HepG2 (cell line): ENCODE measurements at regions not wholly inside any gene's neighbourhood (a gene's known extent, or its start where the extent isn't known, plus 50 kb on each side); places are given as distances from the start of the nearest gene placed in this dataset.

Source experiments
- ATAC-seq: fragments of 200-7000 bp; cut with Tn5 transposase; 3 replicates; pipeline ENCODE4 v1.9.1; 2020; ENCODE audit warnings: mild to moderate bottlenecking, moderate library complexity
- BruUV-seq: library from RNA; stranded (reverse); fragments of 400-500 nt; replicated peaks from 2 replicates; lab custom pipeline; 2021; lab: Mats Ljungman, UMichigan
- CTCF ChIA-PET: fragments of 300-600 bp; formaldehyde crosslinking; extraction: SDS; loops from one replicate; lab custom pipeline; 2021; ENCODE audit warnings: low total read pairs, inconsistent platforms, low intra/inter-chr PET ratio; lab: Yijun Ruan, JAX
- POLR2A ChIA-PET: fragments of 350-600 bp; sonication (Branson Sonifier 250); formaldehyde crosslinking; loops from one replicate; lab custom pipeline; 2020; ENCODE audit warnings: antibody characterized with exemption, inconsistent platforms; lab: Yijun Ruan, JAX
- DNase-seq: peaks from one replicate; pipeline ENCODE4 v3.0.0-alpha.2; 2015; ENCODE audit warnings: low spot score
- FAIRE-seq: peaks from 3 replicates; lab custom pipeline; 2011; peaks lifted over from hg19 to GRCh38; lab: Jason Lieb, UNC
- H2AFZ ChIP-seq: one replicate; pipeline ENCODE4 v1.6.1; 2011; ENCODE audit warnings: low read length, inconsistent platforms
- H3K27ac ChIP-seq: fragments of 300-600 bp; 3 replicates; pipeline ENCODE4 v1.8.0; 2011; ENCODE audit warnings: mixed run types, mild to moderate bottlenecking, mixed read lengths, low read length, inconsistent platforms; ENCODE audit not compliant: insufficient read depth; ENCODE audit errors: extremely low read length
- H3K27me3 ChIP-seq, 2 experiments: fragments of 200-600 bp in 1 of 2; 2 replicates in 1 of 2; 3 replicates in 1 of 2; pipeline versions ENCODE4 v1.6.0 to v1.8.0; 2011; ENCODE audit warnings: low read length in 2 of 2, mild to moderate bottlenecking in 2 of 2, moderate library complexity in 2 of 2, inconsistent platforms in 1 of 2; ENCODE audit not compliant: insufficient read depth in 2 of 2, control insufficient read depth in 1 of 2
- H3K36me3 ChIP-seq, 2 experiments: fragments of 200-600 bp in 1 of 2; replicated peaks in 1 of 2; 2 replicates in 1 of 2; 3 replicates in 1 of 2; pipeline versions ENCODE4 v1.5.1 to v1.8.0; 2011; ENCODE audit warnings: low read length in 2 of 2, inconsistent platforms in 1 of 2; ENCODE audit not compliant: insufficient read depth in 2 of 2, control insufficient read depth in 1 of 2
- H3K4me1 ChIP-seq: 2 replicates; pipeline ENCODE4 v1.5.1; 2012; ENCODE audit warnings: low read length, inconsistent platforms; ENCODE audit not compliant: insufficient read depth
- H3K4me2 ChIP-seq: 2 replicates; pipeline ENCODE4 v1.6.0; 2011; ENCODE audit warnings: low read depth, low read length, inconsistent platforms
- H3K4me3 ChIP-seq, 3 experiments: fragments of 200-600 bp in 1 of 3; sonication (generic), shearing (Covaris generic) in 1 of 3; replicated peaks in 1 of 3; 2 replicates each; pipeline ENCODE4 v1.5.1; 2011 to 2016; ENCODE audit warnings: low read length in 3 of 3, inconsistent platforms in 2 of 3, low read depth in 2 of 3, mild to moderate bottlenecking in 2 of 3, control low read depth in 1 of 3, mixed read lengths in 1 of 3; ENCODE audit not compliant: insufficient read depth in 1 of 3
- H3K79me2 ChIP-seq: one replicate; pipeline ENCODE4 v1.6.1; 2011; ENCODE audit warnings: low read length, inconsistent platforms; ENCODE audit not compliant: insufficient read depth
- H3K9ac ChIP-seq: 2 replicates; pipeline ENCODE4 v1.6.0; 2011; ENCODE audit warnings: mild to moderate bottlenecking, low read depth, low read length, inconsistent platforms; ENCODE audit not compliant: insufficient read depth
- H3K9me3 ChIP-seq: 2 replicates; pipeline ENCODE4 v1.5.1; 2012; ENCODE audit warnings: mild to moderate bottlenecking, low read length
- H4K20me1 ChIP-seq: 2 replicates; pipeline ENCODE4 v1.6.0; 2011; ENCODE audit warnings: inconsistent platforms, mild to moderate bottlenecking, low read length, moderate library complexity; ENCODE audit not compliant: insufficient read depth
- CREBL2 ChIP-seq: sonication (generic); formaldehyde crosslinking; IDR thresholded peaks from 2 replicates; pipeline ENCODE4 v1.8.1; 2023; ENCODE audit warnings: missing genetic modification reagents, mild to moderate bottlenecking, borderline replicate concordance
- DBP ChIP-seq: sonication (generic); formaldehyde crosslinking; IDR thresholded peaks from 2 replicates; pipeline ENCODE4 v1.4.0; 2020; ENCODE audit warnings: missing genetic modification reagents; ENCODE audit errors: not compliant biosample characterization
- DRAP1 ChIP-seq: IDR thresholded peaks from 2 replicates; pipeline ENCODE4 v1.6.1; 2016; ENCODE audit warnings: missing genetic modification reagents, missing compliant biosample characterization
- FOSL2 ChIP-seq: sonication (generic); formaldehyde crosslinking; IDR thresholded peaks from 2 replicates; pipeline ENCODE4 v1.4.0; 2020; ENCODE audit warnings: missing genetic modification reagents
- HNF1B ChIP-seq: sonication (generic); formaldehyde crosslinking; IDR thresholded peaks from 2 replicates; pipeline ENCODE4 v1.5.1; 2020; ENCODE audit warnings: mild to moderate bottlenecking, moderate library complexity, missing genetic modification reagents
- HNF4A ChIP-seq: sonication (generic); formaldehyde crosslinking; IDR thresholded peaks from 2 replicates; pipeline ENCODE4 v1.4.0; 2020; ENCODE audit warnings: missing genetic modification reagents
- HNRNPL ChIP-seq: fragments of 200-400 bp; formaldehyde crosslinking; IDR thresholded peaks from 2 replicates; pipeline ENCODE4 v1.6.1; 2017; ENCODE audit warnings: mild to moderate bottlenecking, low read depth, low read length
- HOMEZ ChIP-seq: IDR thresholded peaks from 2 replicates; pipeline ENCODE4 v1.6.1; 2016; ENCODE audit warnings: low read depth
- JUNB ChIP-seq: sonication (generic); formaldehyde crosslinking; IDR thresholded peaks from 2 replicates; pipeline ENCODE4 v1.8.0; 2022; ENCODE audit warnings: missing genetic modification reagents, mild to moderate bottlenecking, borderline replicate concordance
- MAZ ChIP-seq, 2 experiments: sonication (generic) in 1 of 2; formaldehyde crosslinking in 1 of 2; IDR thresholded peaks; 2 replicates each; pipeline versions ENCODE4 v1.5.0 to v1.6.1; 2012 to 2020; ENCODE audit warnings: low read depth in 2 of 2, mild to moderate bottlenecking in 2 of 2, borderline replicate concordance in 1 of 2, improper control_type of control experiment in 1 of 2, low read length in 1 of 2, missing genetic modification reagents in 1 of 2, moderate library complexity in 1 of 2
- MLX ChIP-seq: IDR thresholded peaks from 2 replicates; pipeline ENCODE4 v1.6.1; 2016
- NBN ChIP-seq: fragments of 450-650 bp; conservative IDR thresholded peaks from 2 replicates; pipeline ENCODE4 v1.6.1; 2017
- PITX1 ChIP-seq: sonication (generic); formaldehyde crosslinking; IDR thresholded peaks from 2 replicates; pipeline ENCODE4 v1.5.1; 2020; ENCODE audit warnings: mild to moderate bottlenecking, missing genetic modification reagents
- STAT5B ChIP-seq: sonication (generic); formaldehyde crosslinking; IDR thresholded peaks from 2 replicates; pipeline ENCODE4 v1.4.0; 2020; ENCODE audit warnings: missing genetic modification reagents
- TBX2 ChIP-seq: sonication (generic); formaldehyde crosslinking; IDR thresholded peaks from 2 replicates; pipeline ENCODE4 v1.5.0; 2020; ENCODE audit warnings: missing genetic modification reagents, mild to moderate bottlenecking, borderline replicate concordance
- THAP8 ChIP-seq: sonication (generic); formaldehyde crosslinking; IDR thresholded peaks from 2 replicates; pipeline ENCODE4 v1.5.1; 2020; ENCODE audit warnings: missing genetic modification reagents, mild to moderate bottlenecking, borderline replicate concordance
- ZNF468 ChIP-seq: sonication (generic); formaldehyde crosslinking; IDR thresholded peaks from 2 replicates; pipeline ENCODE4 v1.8.0; 2022; ENCODE audit warnings: mild to moderate bottlenecking, moderate library complexity, missing genetic modification reagents
- WGBS: methylation state at CpG from one replicate; pipeline ENCODE4 v1.1.6; 2017; ENCODE audit warnings: low lambda C conversion rate; 5-methylcytosine and 5-hydroxymethylcytosine counted together
- in situ Hi-C: cut with HindIII; loops from 2 replicates; pipeline ENCODE4 v1.10.0; 2017; ENCODE audit warnings: low pct_unique_long_range_greater_than_20kb; ENCODE audit not compliant: extremely low pct_ligation_motif_present
- intact Hi-C: fragments of 100-400 bp; cut with micrococcal nuclease; formaldehyde crosslinking; loops from one replicate; pipeline ENCODE4 v1.10.0; 2022; ENCODE audit not compliant: unreplicated experiment

GRCh38 chr17:68777243-68777855, 176.2 kb upstream of the FAM20A start:
- Histone ChIP-seq H3K4me2 (peak overlapping the region; percentile 72), H3K27me3 (no peaks in the 10 kb centered on the region), H3K4me1 (peaks cover 63% of the 10 kb centered on the region), H3K36me3 (no peaks in the 10 kb centered on the region), H3K4me3 (peak overlapping the region; percentile 24 to 58 (median 43); a peak in 5 of 6 replicates), H4K20me1 (no peaks in the 10 kb centered on the region), H3K27ac (peak overlapping the region; percentile 75), H2AFZ (peak overlapping the region; percentile 42), H3K9me3 (peaks cover 9% of the 10 kb centered on the region), H3K79me2 (no peaks in the 10 kb centered on the region), H3K9ac (peak overlapping the region; percentile 65)
- POLR2A ChIA-PET = interaction anchor here (0.6 to 6.0 kb wide), 4 partner anchors 17 to 269 kb away, joined by 3 to 52 read pairs (median 18); no protein-coding TSS in a partner anchor
- FAIRE-seq (peak; percentile 23), ATAC-seq (peak; percentile 78), DNase-seq (peak; percentile 88)
- in situ Hi-C loops (loop anchor here (5.0 to 25.0 kb wide), 4 partner anchors 135 to 455 kb away; partner anchors contain the start of gene ABCA9), intact Hi-C loops (loop anchor here (1.0 to 5.0 kb wide), 5 partner anchors 17 to 195 kb away; no protein-coding TSS in a partner anchor)
- BruUV-seq = no TSS peak
- CTCF ChIA-PET = interaction anchor here (0.7 to 2.6 kb wide), 9 partner anchors 17 to 470 kb away, joined by 3 to 33 read pairs (median 6); no protein-coding TSS in a partner anchor
- 35% methylated on average over 5 of the region's 5 CpGs for WGBS
- TF ChIP-seq MAZ (IDR thresholded peaks at IDR 0.05; ENCODE audit: borderline replicate concordance, low read depth, low read length) = no peak
- TF ChIP-seq MAZ (CRISPR knock-in tag; IDR thresholded peaks at IDR 0.05; ENCODE audit: low read depth) = no peak
- TF ChIP-seq FOSL2 (CRISPR knock-in tag) = peak; percentile 42
- TF ChIP-seq DRAP1 (CRISPR knock-in tag) = peak; percentile 44
- no peak; the same call in 1 of the 2 replicates for TF ChIP-seq TBX2 (CRISPR knock-in tag)
- no peak for TF ChIP-seq HNRNPL
- TF ChIP-seq HNF1B (CRISPR knock-in tag) = peak; percentile 40; the same call in 1 of the 2 replicates
- no peak for TF ChIP-seq MLX (CRISPR knock-in tag)
- TF ChIP-seq HNF4A (CRISPR knock-in tag) = peak; percentile 45
- no peak for TF ChIP-seq NBN
- TF ChIP-seq ZNF468 (CRISPR knock-in tag) = no peak
- no peak for TF ChIP-seq JUNB (CRISPR knock-in tag)
- TF ChIP-seq HOMEZ = peak; percentile 86
- TF ChIP-seq THAP8 (CRISPR knock-in tag) = no peak
- no peak for TF ChIP-seq PITX1 (CRISPR knock-in tag)
- TF ChIP-seq DBP = no peak
- TF ChIP-seq CREBL2 (CRISPR knock-in tag) = no peak
- no peak for TF ChIP-seq STAT5B (CRISPR knock-in tag)
